ENCODE measurements at regions not wholly inside any gene's neighbourhood (a gene's known extent, or its start where the extent isn't known, plus 50 kb on each side); places are given as distances from the start of the nearest gene placed in this dataset.
"Not testable (repeated sequence)": the region's sequence is repeated elsewhere in the genome, so short reads cannot be mapped to it uniquely, and the experiment has no call there.

DNA sequence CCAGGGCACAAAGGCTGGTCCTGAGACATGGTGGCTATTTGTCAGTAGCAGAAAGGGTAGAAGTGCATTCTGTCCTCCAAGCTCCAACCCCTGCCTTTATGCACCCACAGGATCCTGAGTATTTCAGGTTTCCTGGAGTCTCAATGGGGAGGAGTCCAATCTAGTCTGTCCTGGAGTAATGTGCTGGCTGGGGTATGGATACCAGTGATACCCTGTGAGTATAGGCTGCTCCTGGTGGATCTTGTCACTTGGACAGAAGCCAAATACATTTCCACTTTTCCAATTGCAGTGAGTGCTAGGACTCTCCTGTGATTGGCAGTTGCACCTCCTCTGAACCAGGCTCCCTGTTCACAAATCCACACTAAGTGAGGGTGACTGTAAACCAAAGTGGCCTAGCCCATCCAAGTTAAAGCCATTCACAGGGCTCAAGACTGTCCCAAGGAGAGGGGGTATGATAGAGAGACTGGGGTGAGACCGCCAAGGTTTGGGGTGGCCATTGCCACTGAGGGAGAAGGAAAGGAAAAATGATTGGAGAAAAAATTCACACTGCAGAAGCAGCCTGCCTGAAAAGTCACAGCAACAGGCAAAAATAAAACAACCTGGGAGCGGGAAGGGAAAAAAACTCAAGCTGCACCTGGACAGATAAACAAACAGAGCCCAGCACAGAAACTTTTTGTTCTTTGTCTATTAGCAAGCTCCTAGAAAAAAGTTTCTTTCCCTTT lies 163.4 kb upstream of the ETV3 start:
- intact Hi-C loops (cut with DNase I), result no loop called here

DNA sequence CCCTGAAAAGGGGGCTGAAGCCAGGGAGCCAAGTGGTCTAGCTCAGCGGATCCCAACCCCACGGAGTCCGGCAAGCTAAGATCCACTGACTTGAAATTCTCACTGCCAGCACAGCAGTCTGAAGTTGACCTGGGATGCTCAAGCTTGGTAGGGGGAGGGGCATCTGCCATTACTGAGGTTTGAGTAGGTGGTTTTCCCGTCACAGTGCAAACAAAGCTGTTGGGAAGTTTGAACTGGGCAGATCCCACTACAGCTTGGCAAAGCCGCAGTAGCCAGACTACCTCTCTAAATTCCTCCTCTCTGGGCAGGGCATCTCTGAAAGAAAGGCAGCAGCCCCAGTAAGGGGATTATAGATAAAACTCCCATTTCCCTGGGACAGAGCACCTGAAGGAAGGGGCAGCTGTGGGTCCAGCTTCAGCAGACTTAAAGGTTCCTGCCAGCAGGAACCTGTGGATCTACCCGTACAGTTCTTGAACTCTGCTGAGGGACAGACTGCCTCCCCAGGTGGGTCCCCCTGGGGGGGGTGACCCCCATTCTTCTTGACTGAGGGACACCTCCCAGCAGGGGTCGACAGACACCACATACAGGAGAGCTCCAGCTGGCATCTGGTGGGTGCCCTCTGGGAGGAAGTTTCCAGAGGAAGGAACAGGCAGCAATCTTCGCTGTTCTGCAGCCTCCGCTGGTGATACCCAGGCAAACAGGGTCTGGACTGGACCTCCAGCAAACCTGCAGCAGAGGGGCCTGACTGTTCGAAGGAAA lies 156.4 kb upstream of the ETV3 start:
- H3K27me3 ChIP-seq; ATAC-seq; H3K9me3 ChIP-seq; H3K4me1 ChIP-seq; intact Hi-C loops (cut with DNase I); H3K36me3 ChIP-seq; H3K27ac ChIP-seq; FAIRE-seq; H3K4me3 ChIP-seq; DNase-seq: not testable (repeated sequence)
- 91 to 95% methylated on average over 10 of the region's 10 CpGs for WGBS, 2 donors

More for the DNA sequence above, 163.4 kb upstream of the ETV3 start:
- peaks cover 6 to 23% (median 12%) of the 10 kb centered on the region in 3 donors for H3K4me1 ChIP-seq
- H3K27me3 ChIP-seq, result no peaks in the 10 kb centered on the region
- FAIRE-seq (no peak), DNase-seq (peak in 3 of 6 donors; percentile 27 to 62 (median 38)), ATAC-seq (peak; percentile 85 to 91 (median 88))
- peak overlapping the region; percentile 36 to 78 (median 47) for H3K27ac ChIP-seq
- H3K9me3 ChIP-seq, result no peaks in the 10 kb centered on the region
- 31 to 36% methylated on average over 2 of the region's 2 CpGs for WGBS, 2 donors
- H3K36me3 ChIP-seq, result no peaks in the 10 kb centered on the region
- H3K4me3 ChIP-seq, result no peak overlapping the region
- TF ChIP-seq, protein P1, sequence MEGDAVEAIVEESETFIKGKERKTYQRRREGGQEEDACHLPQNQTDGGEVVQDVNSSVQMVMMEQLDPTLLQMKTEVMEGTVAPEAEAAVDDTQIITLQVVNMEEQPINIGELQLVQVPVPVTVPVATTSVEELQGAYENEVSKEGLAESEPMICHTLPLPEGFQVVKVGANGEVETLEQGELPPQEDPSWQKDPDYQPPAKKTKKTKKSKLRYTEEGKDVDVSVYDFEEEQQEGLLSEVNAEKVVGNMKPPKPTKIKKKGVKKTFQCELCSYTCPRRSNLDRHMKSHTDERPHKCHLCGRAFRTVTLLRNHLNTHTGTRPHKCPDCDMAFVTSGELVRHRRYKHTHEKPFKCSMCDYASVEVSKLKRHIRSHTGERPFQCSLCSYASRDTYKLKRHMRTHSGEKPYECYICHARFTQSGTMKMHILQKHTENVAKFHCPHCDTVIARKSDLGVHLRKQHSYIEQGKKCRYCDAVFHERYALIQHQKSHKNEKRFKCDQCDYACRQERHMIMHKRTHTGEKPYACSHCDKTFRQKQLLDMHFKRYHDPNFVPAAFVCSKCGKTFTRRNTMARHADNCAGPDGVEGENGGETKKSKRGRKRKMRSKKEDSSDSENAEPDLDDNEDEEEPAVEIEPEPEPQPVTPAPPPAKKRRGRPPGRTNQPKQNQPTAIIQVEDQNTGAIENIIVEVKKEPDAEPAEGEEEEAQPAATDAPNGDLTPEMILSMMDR (IDR thresholded peaks at IDR 0.05), result no peak

DNA sequence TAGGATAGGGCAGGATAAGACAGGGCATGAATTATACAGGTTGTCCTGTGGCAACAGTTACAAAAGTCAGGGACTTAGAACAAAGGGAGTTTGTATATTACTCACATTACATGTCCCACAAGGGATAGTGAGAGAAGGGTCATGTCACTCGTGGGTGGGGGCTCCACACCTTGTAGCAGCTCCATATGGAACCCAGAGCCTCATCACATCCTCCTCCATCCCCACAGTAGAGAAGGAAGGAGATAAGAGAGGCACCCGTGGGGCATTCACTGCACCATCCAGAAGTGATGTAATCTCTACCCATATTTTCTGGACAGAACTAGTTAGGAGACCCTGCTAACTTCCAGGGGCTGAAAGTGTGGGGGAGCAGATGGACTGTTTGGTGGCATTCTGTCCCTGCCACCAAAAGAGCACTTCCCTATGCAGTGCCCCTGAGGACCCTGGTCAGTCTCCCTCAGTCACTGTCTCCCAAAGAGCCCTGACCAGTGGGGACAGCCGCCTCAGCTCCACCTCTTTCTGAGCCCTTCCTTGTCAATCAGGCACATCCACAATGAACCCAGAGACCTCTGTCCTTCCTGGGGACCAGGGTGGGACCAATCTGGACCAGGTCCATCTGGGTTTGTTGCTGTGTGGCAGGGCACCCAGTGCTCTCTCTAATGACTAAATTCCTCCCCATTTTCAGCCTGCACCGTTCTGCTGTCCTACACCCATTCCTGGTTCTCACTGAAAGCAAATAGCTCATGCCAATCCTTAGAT lies 154.8 kb upstream of the ETV3 start:
- no peak for DNase-seq
- Histone ChIP-seq H3K9me3 (no peaks in the 10 kb centered on the region), H3K27me3 (no peaks in the 10 kb centered on the region), H3K4me3 (no peak overlapping the region), H3K27ac (no peak overlapping the region), H3K36me3 (no peaks in the 10 kb centered on the region), H3K4me1 (no peaks in the 10 kb centered on the region)
- intact Hi-C loops (cut with DNase I), result no loop called here
- 44 to 54% methylated on average over 4 of the region's 4 CpGs for WGBS, 2 donors
- no peak for ATAC-seq
- TF ChIP-seq, protein P1 (IDR thresholded peaks at IDR 0.05), result no peak
- no peak for FAIRE-seq

DNA sequence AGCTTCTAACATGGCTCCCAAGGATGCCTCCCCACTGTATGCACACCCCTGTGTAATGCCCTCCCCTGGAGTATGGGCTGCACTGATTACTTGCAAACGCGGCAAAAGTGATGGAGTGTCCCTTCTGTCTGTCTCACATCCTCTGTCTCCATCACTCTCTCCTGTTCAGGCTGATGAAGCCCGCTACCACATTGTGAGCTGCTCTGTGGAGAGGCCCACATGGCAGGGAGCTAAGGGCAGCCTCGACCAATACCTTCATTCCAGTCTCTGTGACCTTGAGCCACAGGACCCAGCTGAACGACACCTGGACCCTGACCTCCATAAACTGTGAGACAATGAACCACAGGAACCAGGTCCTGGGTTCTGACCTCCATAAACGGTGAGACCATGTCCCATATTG lies 154.1 kb upstream of the ETV3 start:
- ATAC-seq (no peak), DNase-seq (no peak)

DNA sequence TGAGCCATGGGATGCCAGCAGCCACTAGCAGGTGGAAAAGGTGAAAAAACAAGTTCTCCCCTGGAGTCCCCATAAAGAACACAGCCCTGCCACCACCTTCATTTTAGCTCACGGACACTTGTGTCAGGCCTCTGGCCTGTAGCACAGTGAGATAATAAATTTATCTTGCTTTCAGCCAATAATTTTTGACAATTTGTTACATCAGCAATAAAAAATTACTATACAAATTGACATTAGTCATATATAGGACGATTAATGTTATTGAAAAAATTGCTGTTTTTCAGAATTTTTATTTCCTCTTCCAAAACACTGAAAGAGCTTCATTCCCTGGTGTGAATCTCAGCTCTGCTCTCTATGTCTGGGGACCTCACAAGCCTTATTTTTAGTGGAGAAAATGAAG lies 152.9 kb upstream of the ETV3 start:
- Histone ChIP-seq H3K27ac (no peak overlapping the region), H3K9me3 (no peaks in the 10 kb centered on the region), H3K4me3 (no peak overlapping the region), H3K27me3 (no peaks in the 10 kb centered on the region), H3K4me1 (no peaks in the 10 kb centered on the region), H3K36me3 (no peaks in the 10 kb centered on the region)
- DNase-seq, result no peak
- 52 to 63% methylated on average over 2 of the region's 2 CpGs for WGBS, 2 donors
- intact Hi-C loops (cut with DNase I), result no loop called here
- TF ChIP-seq, protein P1 (IDR thresholded peaks at IDR 0.05), result no peak
- FAIRE-seq, result no peak
- ATAC-seq, result no peak

More for the DNA sequence above, 154.1 kb upstream of the ETV3 start:
- Histone ChIP-seq H3K27ac (no peak overlapping the region), H3K4me1 (no peaks in the 10 kb centered on the region), H3K36me3 (no peaks in the 10 kb centered on the region), H3K9me3 (no peaks in the 10 kb centered on the region), H3K27me3 (no peaks in the 10 kb centered on the region), H3K4me3 (no peak overlapping the region)
- intact Hi-C loops (cut with DNase I), result no loop called here
- 74 to 78% methylated on average over 6 of the region's 6 CpGs for WGBS, 2 donors
- no peak for FAIRE-seq
- TF ChIP-seq, protein P1 (IDR thresholded peaks at IDR 0.05), result no peak

All from pancreas (tissue), 10 donors.